Erythroblast (primary cell): ENCODE measurements at regions not wholly inside any gene's neighbourhood (a gene's known extent, or its start where the extent isn't known, plus 50 kb on each side); places are given as distances from the start of the nearest gene placed in this dataset.

Source experiments
- GATA1 ChIP-seq: IDR thresholded peaks from 2 replicates; pipeline ENCODE4 v1.6.1; 2011; ENCODE audit warnings: low read depth, mild to moderate bottlenecking, control low read depth, low read length, moderate library complexity
- POLR2A ChIP-seq: IDR thresholded peaks from 2 replicates; pipeline ENCODE4 v1.6.1; 2011; ENCODE audit warnings: mild to moderate bottlenecking, low read length

- no peak for TF ChIP-seq POLR2A
- no peak for TF ChIP-seq GATA1
Measured at GRCh38 chr15:39248204-39248603, 332.7 kb upstream of the THBS1 start.
